Heart left ventricle (tissue), 16 donors: ENCODE measurements at regions not wholly inside any gene's neighbourhood (a gene's known extent, or its start where the extent isn't known, plus 50 kb on each side); places are given as distances from the start of the nearest gene placed in this dataset.

Source experiments
- ATAC-seq, 4 donors: fragments of 200-7000 bp; cut with Tn5 transposase; one replicate each; pipeline ENCODE4 v1.9.1; 2020 to 2022; ENCODE audit warnings: moderate library complexity in 4 of 4, mild to moderate bottlenecking in 3 of 4, moderate number of reproducible peaks in 1 of 4
- DNase-seq, 5 donors: peaks; one replicate each; pipeline ENCODE4 v3.0.0-alpha.2; 2020
- H3K27ac ChIP-seq, 12 donors: fragments of 200-600 bp; sonication (generic) in 4 of 12; one replicate each; pipeline versions ENCODE4 v1.5.0 to v1.8.0; 2016 to 2022; ENCODE audit warnings: mild to moderate bottlenecking in 2 of 12
- H3K27me3 ChIP-seq, 9 donors: fragments of 200-600 bp; sonication (generic) in 2 of 9; one replicate each; pipeline versions ENCODE4 v1.5.1 to v1.8.0; 2016 to 2022; ENCODE audit warnings: mild to moderate bottlenecking in 3 of 9
- H3K36me3 ChIP-seq, 9 donors: fragments of 200-600 bp; sonication (generic) in 2 of 9; one replicate each; pipeline versions ENCODE4 v1.5.0 to v1.8.0; 2018 to 2022; ENCODE audit warnings: mild to moderate bottlenecking in 2 of 9
- H3K4me1 ChIP-seq, 12 donors: fragments of 200-600 bp; sonication (generic) in 4 of 12; one replicate each; pipeline versions ENCODE4 v1.5.0 to v1.8.0; 2016 to 2022; ENCODE audit warnings: mild to moderate bottlenecking in 3 of 12
- H3K4me3 ChIP-seq, 12 donors: fragments of 200-600 bp; sonication (generic) in 4 of 12; one replicate each; pipeline versions ENCODE4 v1.5.0 to v1.8.0; 2017 to 2022; ENCODE audit warnings: mild to moderate bottlenecking in 9 of 12, moderate library complexity in 4 of 12
- H3K9me3 ChIP-seq, 12 donors: fragments of 200-600 bp; sonication (generic) in 4 of 12; one replicate each; pipeline versions ENCODE4 v1.5.0 to v1.8.0; 2016 to 2022; ENCODE audit warnings: mild to moderate bottlenecking in 1 of 12
- POLR2A ChIP-seq, 2 donors: fragments of 450-650 bp; IDR thresholded peaks; one replicate each; pipeline ENCODE4 v1.6.1; 2017; ENCODE audit warnings: antibody characterized with exemption in 2 of 2, mild to moderate bottlenecking in 2 of 2, moderate library complexity in 2 of 2
- WGBS, 4 donors: extraction: QIAGEN DNeasy Blood & Tissue Kit in 2 of 4; methylation state at CpG; one replicate each; pipeline versions ENCODE4 v1.1.5 to v1.1.7; 2013 to 2018; 5-methylcytosine and 5-hydroxymethylcytosine counted together
- intact Hi-C, 10 donors: fragments of 100-400 bp; cut with DNase I; formaldehyde crosslinking; loops; one replicate each; pipeline versions ENCODE4 v1.11.1 to v1.14.2; 2022
- TF ChIP-seq, protein P1 (sequence below), 12 donors: fragments of 200-600 bp; sonication (generic) in 4 of 12; IDR thresholded peaks; one replicate each; pipeline versions ENCODE4 v1.5.0 to v1.8.0; 2018 to 2022; ENCODE audit warnings: antibody characterized with exemption in 12 of 12, mild to moderate bottlenecking in 5 of 12
- donor health status: ischemic (EF 13 %, LVEDD 7.1; RV severe dilation, severe dysfunction).
- donor health status: healthy with polysubstance abuse.
- donor health status: DM: no; HTN: yes; CAD: no.
- donor health status: DM: no; HTN: no; CAD: no.
- donor health status: ischemic (EF 25% LVEDD 6.9; RV normal size, moderate dysfunction).
- donor health status: ischemic (EF 25% LVEDD 5.7; RV mildly dilated, moderate dysfunction).
- donor health status: healthy.
- donor health status: DM: yes; HTN: yes; CAD: no.
- donor health status: ischemic (EF 35%, LVEDD 5.7; RV mildly dilated, moderate dysfunction).
- donor health status: nonischemic (EF 11% LVEDD 7.7; RV severe dilation, severe dysfunction).
- donor health status: DM: yes; HTN: yes; CAD: no.
- donor health status: PGD.
- donor health status: ischemic (EF 29% LVEDD 5.4; RV normal size, mild dysfunction).
- donor health status: nonischemic (EF 23%, LVEDD 6.1; RV moderate dilation, normal function).

DNA sequence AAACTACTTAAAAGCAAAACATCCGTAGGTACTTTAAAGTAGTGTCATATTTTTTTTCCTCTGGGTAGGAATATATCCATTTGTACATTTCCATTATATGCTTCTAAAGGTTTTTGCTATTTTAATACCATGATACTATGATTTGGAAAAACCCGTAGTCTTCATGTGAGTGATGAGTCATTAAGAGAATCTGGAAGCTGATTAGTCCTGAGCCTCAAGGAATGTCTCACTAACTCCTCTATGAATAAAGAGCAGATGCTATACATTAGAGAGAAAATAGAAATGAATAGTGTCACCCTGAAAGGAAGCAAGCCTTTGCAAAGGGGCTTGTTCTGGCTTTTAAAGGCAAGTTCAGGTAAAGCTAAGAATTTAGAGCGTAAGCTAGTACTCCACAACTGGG, 432.1 kb downstream of the CCDC91 start:
- no peak for TF ChIP-seq POLR2A (IDR thresholded peaks at IDR 0.05)
- TF ChIP-seq, protein P1, sequence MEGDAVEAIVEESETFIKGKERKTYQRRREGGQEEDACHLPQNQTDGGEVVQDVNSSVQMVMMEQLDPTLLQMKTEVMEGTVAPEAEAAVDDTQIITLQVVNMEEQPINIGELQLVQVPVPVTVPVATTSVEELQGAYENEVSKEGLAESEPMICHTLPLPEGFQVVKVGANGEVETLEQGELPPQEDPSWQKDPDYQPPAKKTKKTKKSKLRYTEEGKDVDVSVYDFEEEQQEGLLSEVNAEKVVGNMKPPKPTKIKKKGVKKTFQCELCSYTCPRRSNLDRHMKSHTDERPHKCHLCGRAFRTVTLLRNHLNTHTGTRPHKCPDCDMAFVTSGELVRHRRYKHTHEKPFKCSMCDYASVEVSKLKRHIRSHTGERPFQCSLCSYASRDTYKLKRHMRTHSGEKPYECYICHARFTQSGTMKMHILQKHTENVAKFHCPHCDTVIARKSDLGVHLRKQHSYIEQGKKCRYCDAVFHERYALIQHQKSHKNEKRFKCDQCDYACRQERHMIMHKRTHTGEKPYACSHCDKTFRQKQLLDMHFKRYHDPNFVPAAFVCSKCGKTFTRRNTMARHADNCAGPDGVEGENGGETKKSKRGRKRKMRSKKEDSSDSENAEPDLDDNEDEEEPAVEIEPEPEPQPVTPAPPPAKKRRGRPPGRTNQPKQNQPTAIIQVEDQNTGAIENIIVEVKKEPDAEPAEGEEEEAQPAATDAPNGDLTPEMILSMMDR (IDR thresholded peaks at IDR 0.05), result no peak
- Histone ChIP-seq H3K4me3 (no peak overlapping the region), H3K36me3 (no peaks in the 10 kb centered on the region), H3K9me3 (peaks cover 0 to 4% (median 0%) of the 10 kb centered on the region in 12 donors), H3K27ac (no peak overlapping the region), H3K4me1 (no peaks in the 10 kb centered on the region), H3K27me3 (no peaks in the 10 kb centered on the region)
- 89 to 90% (median 90%) methylated on average over 3 of the region's 3 CpGs for WGBS, 4 donors
- ATAC-seq (no peak), DNase-seq (no peak)
- intact Hi-C loops, result no loop called here

DNA sequence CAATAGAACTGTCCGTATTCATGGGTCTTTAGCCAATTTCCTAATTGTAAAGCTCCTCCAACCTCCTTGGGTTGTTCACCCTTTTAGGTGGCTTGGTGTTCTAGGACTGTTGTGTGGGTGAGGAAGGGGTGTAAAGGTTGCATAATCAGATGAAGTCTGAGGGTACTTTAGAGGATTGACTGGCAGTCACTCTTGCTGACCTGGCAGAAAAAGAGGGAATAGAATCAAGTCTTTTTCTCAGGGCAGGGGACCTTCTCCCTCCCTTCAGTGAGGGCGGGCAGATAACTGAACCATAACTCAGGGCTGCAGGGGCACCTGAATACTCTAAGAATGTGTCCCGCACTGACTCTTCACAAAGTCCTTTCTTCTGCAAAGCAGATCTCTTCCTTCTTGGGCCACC, 436.2 kb downstream of the CCDC91 start:
- DNase-seq, result no peak
- intact Hi-C loops, result no loop called here
- no peak for TF ChIP-seq POLR2A (IDR thresholded peaks at IDR 0.05)
- TF ChIP-seq, protein P1 (IDR thresholded peaks at IDR 0.05), result no peak
- no peaks in the 10 kb centered on the region for H3K4me1 ChIP-seq
- H3K9me3 ChIP-seq, result peaks cover 0 to 4% (median 0%) of the 10 kb centered on the region in 12 donors
- no peak for ATAC-seq
- no peak overlapping the region for H3K27ac ChIP-seq
- 85 to 98% (median 92%) methylated on average over 3 of the region's 3 CpGs for WGBS, 4 donors
- H3K4me3 ChIP-seq, result no peak overlapping the region
- H3K36me3 ChIP-seq, result no peaks in the 10 kb centered on the region
- no peaks in the 10 kb centered on the region for H3K27me3 ChIP-seq

DNA sequence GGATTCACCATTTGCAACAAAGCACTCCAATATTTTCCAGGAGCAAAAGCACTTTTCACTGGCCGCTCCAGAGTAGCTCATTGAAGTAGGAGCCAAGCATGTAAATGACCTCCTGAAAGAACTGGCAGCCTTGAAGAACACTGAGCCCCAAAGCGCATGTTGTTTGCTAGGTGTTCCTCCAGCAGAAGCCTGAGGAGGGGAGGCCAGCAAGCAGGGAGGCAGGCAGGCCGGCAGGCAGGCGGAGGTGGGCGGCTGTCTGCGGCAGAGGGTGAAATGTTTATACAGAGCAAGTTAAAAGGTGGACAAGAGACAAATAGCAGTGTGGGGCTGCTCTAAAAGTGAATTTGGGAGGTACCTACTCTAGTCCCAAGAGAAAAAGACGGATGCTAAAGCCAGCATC, 439.4 kb downstream of the CCDC91 start:
- no peaks in the 10 kb centered on the region for H3K9me3 ChIP-seq
- H3K36me3 ChIP-seq, result no peaks in the 10 kb centered on the region
- ATAC-seq (no peak), DNase-seq (no peak)
- TF ChIP-seq, protein P1 (IDR thresholded peaks at IDR 0.05), result no peak
- no peak for TF ChIP-seq POLR2A (IDR thresholded peaks at IDR 0.05)
- H3K4me3 ChIP-seq, result no peak overlapping the region
- intact Hi-C loops, result no loop called here
- no peaks in the 10 kb centered on the region for H3K4me1 ChIP-seq
- H3K27me3 ChIP-seq, result no peaks in the 10 kb centered on the region
- 87 to 92% (median 91%) methylated on average over 7 of the region's 7 CpGs for WGBS, 4 donors
- no peak overlapping the region for H3K27ac ChIP-seq

DNA sequence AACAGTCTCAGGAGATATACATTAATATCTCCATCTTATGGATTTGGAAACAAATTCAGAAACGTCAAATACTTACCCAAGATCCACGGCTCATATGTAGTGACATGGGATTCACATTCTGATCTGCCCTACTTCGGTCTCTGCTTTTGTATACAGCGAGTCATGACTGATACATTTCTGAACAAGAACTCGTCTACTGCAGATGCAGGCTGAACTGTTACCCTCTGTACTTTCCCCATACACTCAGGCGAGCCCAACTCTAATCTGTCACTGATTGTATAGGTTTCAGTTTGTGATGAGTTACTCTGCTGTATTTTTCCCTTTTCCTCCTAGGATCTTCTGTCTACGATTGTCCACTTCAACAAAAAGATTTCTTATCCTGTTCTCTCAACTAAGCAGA, 441.6 kb downstream of the CCDC91 start:
- ATAC-seq (no peak), DNase-seq (no peak)
- H3K36me3 ChIP-seq, result no peaks in the 10 kb centered on the region
- TF ChIP-seq POLR2A (IDR thresholded peaks at IDR 0.05), result no peak
- TF ChIP-seq, protein P1 (IDR thresholded peaks at IDR 0.05), result no peak
- no peaks in the 10 kb centered on the region for H3K9me3 ChIP-seq
- no peaks in the 10 kb centered on the region for H3K4me1 ChIP-seq
- no peak overlapping the region for H3K4me3 ChIP-seq
- no peak overlapping the region for H3K27ac ChIP-seq
- H3K27me3 ChIP-seq, result no peaks in the 10 kb centered on the region
- intact Hi-C loops, result no loop called here
- 82 to 84% (median 83%) methylated on average over 7 of the region's 7 CpGs for WGBS, 4 donors
